ENCODE measurements at regions not wholly inside any gene's neighbourhood (a gene's known extent, or its start where the extent isn't known, plus 50 kb on each side); places are given as distances from the start of the nearest gene placed in this dataset.

DNA sequence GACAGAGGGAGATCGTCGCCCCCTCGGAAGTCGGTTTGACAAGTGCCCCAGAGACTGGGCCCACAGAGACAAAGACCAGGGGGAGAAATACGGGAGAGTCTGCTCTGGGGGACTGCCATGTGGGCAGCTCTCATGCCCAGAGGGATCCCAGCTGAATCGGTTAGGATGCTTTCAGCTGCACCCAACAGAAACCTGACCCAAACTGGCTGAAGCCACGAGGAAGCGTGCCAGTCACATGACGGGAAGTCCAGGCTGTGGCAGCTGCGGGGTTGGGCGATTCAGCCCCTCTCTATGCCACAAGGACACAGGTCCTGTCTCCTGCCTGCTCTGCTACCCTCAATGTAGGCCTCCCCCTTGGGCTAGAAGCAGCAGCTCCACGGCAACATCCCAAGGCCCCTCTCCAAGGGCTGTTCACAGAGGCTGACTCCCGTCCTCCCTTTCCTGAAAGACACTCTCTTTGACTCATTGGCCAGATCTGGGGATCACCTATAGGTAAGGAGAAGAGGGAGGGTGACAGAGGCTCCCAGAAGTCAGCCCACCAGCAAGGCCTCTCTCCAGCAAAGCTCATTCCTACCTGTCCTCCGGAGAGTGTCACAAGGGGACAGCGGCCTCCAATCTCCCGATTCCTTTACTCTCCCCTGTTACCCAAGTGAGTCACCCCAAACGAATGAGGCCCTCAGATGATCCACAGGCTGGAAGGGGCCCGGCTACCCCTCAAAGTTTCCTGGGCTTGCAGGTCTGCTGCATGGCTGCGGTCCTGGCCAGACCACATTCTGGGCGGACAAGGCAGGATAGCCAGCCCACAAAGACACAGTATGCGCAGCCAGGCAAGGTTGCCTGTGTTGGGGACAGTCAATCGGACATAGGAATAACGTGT, 75.8 kb downstream of the RBFOX3 start:
- TF ChIP-seq, protein P1, sequence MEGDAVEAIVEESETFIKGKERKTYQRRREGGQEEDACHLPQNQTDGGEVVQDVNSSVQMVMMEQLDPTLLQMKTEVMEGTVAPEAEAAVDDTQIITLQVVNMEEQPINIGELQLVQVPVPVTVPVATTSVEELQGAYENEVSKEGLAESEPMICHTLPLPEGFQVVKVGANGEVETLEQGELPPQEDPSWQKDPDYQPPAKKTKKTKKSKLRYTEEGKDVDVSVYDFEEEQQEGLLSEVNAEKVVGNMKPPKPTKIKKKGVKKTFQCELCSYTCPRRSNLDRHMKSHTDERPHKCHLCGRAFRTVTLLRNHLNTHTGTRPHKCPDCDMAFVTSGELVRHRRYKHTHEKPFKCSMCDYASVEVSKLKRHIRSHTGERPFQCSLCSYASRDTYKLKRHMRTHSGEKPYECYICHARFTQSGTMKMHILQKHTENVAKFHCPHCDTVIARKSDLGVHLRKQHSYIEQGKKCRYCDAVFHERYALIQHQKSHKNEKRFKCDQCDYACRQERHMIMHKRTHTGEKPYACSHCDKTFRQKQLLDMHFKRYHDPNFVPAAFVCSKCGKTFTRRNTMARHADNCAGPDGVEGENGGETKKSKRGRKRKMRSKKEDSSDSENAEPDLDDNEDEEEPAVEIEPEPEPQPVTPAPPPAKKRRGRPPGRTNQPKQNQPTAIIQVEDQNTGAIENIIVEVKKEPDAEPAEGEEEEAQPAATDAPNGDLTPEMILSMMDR (conservative IDR thresholded peaks at IDR 0.05) = no peak
- no peak for TF ChIP-seq EZH2 (IDR thresholded peaks at IDR 0.05; ENCODE audit: low read depth)
